PC-3 (cell line): ENCODE measurements at regions not wholly inside any gene's neighbourhood (a gene's known extent, or its start where the extent isn't known, plus 50 kb on each side); places are given as distances from the start of the nearest gene placed in this dataset.

Source experiments
- ATAC-seq: fragments of 200-7000 bp; cut with Tn5 transposase; 2 replicates; pipeline ENCODE4 v1.9.1; 2020; ENCODE audit warnings: mild to moderate bottlenecking, moderate library complexity
- BruUV-seq: library from RNA; stranded (reverse); fragments of 400-500 nt; replicated peaks from 2 replicates; lab custom pipeline; 2021; lab: Mats Ljungman, UMichigan
- CTCF ChIA-PET: fragments of 300-600 bp; sonication (Branson Sonifier 250); formaldehyde crosslinking; loops from one replicate; lab custom pipeline; 2022; ENCODE audit warnings: antibody characterized with exemption; lab: Charles Lee
- POLR2A ChIA-PET: fragments of 300-600 bp; sonication (Branson Sonifier 250); formaldehyde crosslinking; loops from one replicate; lab custom pipeline; 2022; ENCODE audit warnings: antibody characterized with exemption; ENCODE audit not compliant: unreplicated experiment; lab: Charles Lee
- DNase-seq: peaks from one replicate; pipeline ENCODE4 v3.0.0-alpha.2; 2015
- H2AFZ ChIP-seq: fragments of 300-600 bp; sonication (generic); 2 replicates; pipeline ENCODE4 v1.6.0; 2016; ENCODE audit warnings: antibody characterized with exemption, low read length
- H3F3A ChIP-seq: fragments of 300-600 bp; sonication (generic); one replicate; pipeline ENCODE4 v1.6.0; 2017; ENCODE audit warnings: antibody characterized with exemption, low read length, control low read depth, mild to moderate bottlenecking; ENCODE audit not compliant: unreplicated experiment
- H3K27ac ChIP-seq: fragments of 300-600 bp; sonication (generic); 2 replicates; pipeline ENCODE4 v1.5.1; 2016; ENCODE audit warnings: mild to moderate bottlenecking, low read length
- H3K27me3 ChIP-seq: fragments of 300-600 bp; sonication (generic); 2 replicates; pipeline ENCODE4 v1.6.1; 2016; ENCODE audit warnings: low read length, mixed read lengths
- H3K36me3 ChIP-seq: fragments of 300-600 bp; sonication (generic); 2 replicates; pipeline ENCODE4 v1.6.1; 2016; ENCODE audit warnings: low read depth, mixed run types, low read length, mixed read lengths
- H3K4me1 ChIP-seq: fragments of 300-600 bp; sonication (generic); 2 replicates; pipeline ENCODE4 v1.5.1; 2016; ENCODE audit warnings: low read length; ENCODE audit not compliant: insufficient read depth
- H3K4me2 ChIP-seq: fragments of 300-600 bp; sonication (generic); 2 replicates; pipeline ENCODE4 v1.6.0; 2016; ENCODE audit warnings: low read length
- H3K4me3 ChIP-seq: fragments of 300-600 bp; sonication (generic); 2 replicates; pipeline ENCODE4 v1.5.1; 2016; ENCODE audit warnings: mild to moderate bottlenecking, low read length, mixed read lengths
- H3K79me2 ChIP-seq: fragments of 300-600 bp; sonication (generic); 2 replicates; pipeline ENCODE4 v1.6.1; 2017; ENCODE audit warnings: low read length, mixed read lengths
- H3K9ac ChIP-seq: fragments of 300-600 bp; sonication (generic); 2 replicates; pipeline ENCODE4 v1.6.0; 2016; ENCODE audit warnings: mild to moderate bottlenecking, low read length
- H3K9me2 ChIP-seq: fragments of 300-600 bp; sonication (generic); replicated peaks from 2 replicates; pipeline ENCODE4 v1.6.1; 2016; ENCODE audit warnings: mixed run types, low read length, mixed read lengths
- H3K9me3 ChIP-seq: fragments of 300-600 bp; sonication (generic); 2 replicates; pipeline ENCODE4 v1.6.1; 2016; ENCODE audit warnings: low read length, mixed read lengths
- H4K20me1 ChIP-seq: fragments of 300-600 bp; sonication (generic); 2 replicates; pipeline ENCODE4 v1.6.1; 2016; ENCODE audit warnings: low read length, mixed read lengths
- EZH2 ChIP-seq: fragments of 300-600 bp; sonication (generic); IDR thresholded peaks from one replicate; pipeline ENCODE4 v1.6.1; 2017; ENCODE audit warnings: antibody characterized with exemption, mild to moderate bottlenecking, low read length; ENCODE audit not compliant: unreplicated experiment
- EZH2phosphoT487 ChIP-seq: fragments of 300-600 bp; sonication (generic); IDR thresholded peaks from 2 replicates; pipeline ENCODE4 v1.6.1; 2018; ENCODE audit warnings: mild to moderate bottlenecking, antibody characterized with exemption, low read length, borderline replicate concordance
- intact Hi-C: fragments of 100-400 bp; cut with micrococcal nuclease; formaldehyde crosslinking; loops from 2 replicates; pipeline ENCODE4 v1.9.0; 2023
- TF ChIP-seq, protein P1 (sequence below): fragments of 300-600 bp; sonication (generic); conservative IDR thresholded peaks from 2 replicates; pipeline ENCODE4 v1.5.1; 2017; ENCODE audit warnings: antibody characterized with exemption, low read depth, mild to moderate bottlenecking, low read length

DNA sequence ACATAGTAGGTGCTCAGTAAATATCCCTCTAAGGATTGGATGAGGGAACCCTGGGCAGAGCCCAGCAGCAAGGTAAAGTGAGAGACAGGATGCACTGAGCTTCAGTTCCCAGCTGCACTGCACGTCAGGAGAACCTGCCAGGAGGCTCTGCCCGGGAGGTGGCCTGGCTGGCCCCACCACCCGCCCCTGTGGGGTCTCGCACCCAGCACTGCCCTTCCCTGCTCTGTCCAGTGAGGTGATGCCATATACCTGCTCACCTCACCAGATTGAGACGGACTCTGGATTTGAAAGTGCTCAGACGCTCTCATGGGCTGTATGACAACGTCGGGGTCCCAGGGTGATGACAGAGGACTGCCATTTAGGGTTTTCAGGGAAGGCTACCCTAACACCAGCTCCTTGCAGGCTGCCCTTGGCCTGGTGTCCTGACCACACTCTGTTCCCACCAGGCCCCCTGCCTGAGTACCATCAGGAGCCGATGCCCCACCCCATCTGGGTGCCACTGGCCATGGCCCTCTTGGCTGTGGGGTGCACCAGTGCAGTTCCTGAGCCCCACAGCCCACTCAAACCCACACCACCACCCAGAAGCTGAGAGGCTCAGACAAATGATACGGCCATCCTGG, 61.7 kb upstream of the FGF3 start:
- no peaks in the 10 kb centered on the region for H4K20me1 ChIP-seq
- ChIA-PET CTCF (no interaction called here), POLR2A (no interaction called here)
- H3K36me3 ChIP-seq: no peaks in the 10 kb centered on the region
- no peak overlapping the region for H3K27ac ChIP-seq
- no peaks in the 10 kb centered on the region for H3F3A ChIP-seq
- intact Hi-C loops: no loop called here
- H3K9me2 ChIP-seq: no peaks in the 10 kb centered on the region
- no peaks in the 10 kb centered on the region for H3K4me1 ChIP-seq
- H3K9me3 ChIP-seq: no peaks in the 10 kb centered on the region
- no peak overlapping the region for H3K4me2 ChIP-seq
- no peak for DNase-seq
- ATAC-seq: no peak
- BruUV-seq: no TSS peak
- no peak overlapping the region for H2AFZ ChIP-seq
- TF ChIP-seq, protein P1, sequence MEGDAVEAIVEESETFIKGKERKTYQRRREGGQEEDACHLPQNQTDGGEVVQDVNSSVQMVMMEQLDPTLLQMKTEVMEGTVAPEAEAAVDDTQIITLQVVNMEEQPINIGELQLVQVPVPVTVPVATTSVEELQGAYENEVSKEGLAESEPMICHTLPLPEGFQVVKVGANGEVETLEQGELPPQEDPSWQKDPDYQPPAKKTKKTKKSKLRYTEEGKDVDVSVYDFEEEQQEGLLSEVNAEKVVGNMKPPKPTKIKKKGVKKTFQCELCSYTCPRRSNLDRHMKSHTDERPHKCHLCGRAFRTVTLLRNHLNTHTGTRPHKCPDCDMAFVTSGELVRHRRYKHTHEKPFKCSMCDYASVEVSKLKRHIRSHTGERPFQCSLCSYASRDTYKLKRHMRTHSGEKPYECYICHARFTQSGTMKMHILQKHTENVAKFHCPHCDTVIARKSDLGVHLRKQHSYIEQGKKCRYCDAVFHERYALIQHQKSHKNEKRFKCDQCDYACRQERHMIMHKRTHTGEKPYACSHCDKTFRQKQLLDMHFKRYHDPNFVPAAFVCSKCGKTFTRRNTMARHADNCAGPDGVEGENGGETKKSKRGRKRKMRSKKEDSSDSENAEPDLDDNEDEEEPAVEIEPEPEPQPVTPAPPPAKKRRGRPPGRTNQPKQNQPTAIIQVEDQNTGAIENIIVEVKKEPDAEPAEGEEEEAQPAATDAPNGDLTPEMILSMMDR: no peak
- no peak for TF ChIP-seq EZH2phosphoT487
- TF ChIP-seq EZH2: no peak
- no peak overlapping the region for H3K9ac ChIP-seq
- H3K79me2 ChIP-seq: no peaks in the 10 kb centered on the region
- H3K27me3 ChIP-seq: no peaks in the 10 kb centered on the region
- no peak overlapping the region for H3K4me3 ChIP-seq

GRCh38 chr11:69881467-69882269, 62.5 kb upstream of the FGF3 start:
- no peak overlapping the region for H3K27ac ChIP-seq
- no peak overlapping the region for H3K4me3 ChIP-seq
- DNase-seq (no peak), ATAC-seq (no peak)
- H3K9me2 ChIP-seq: no peaks in the 10 kb centered on the region
- H2AFZ ChIP-seq: no peak overlapping the region
- intact Hi-C loops: no loop called here
- POLR2A ChIA-PET: no interaction called here
- no peaks in the 10 kb centered on the region for H3K36me3 ChIP-seq
- CTCF ChIA-PET: no interaction called here
- no peaks in the 10 kb centered on the region for H4K20me1 ChIP-seq
- H3K27me3 ChIP-seq: no peaks in the 10 kb centered on the region
- TF ChIP-seq EZH2phosphoT487: no peak
- no peak for TF ChIP-seq EZH2
- TF ChIP-seq, protein P1: peak; percentile 48
- no peaks in the 10 kb centered on the region for H3F3A ChIP-seq
- no peak overlapping the region for H3K9ac ChIP-seq
- no peaks in the 10 kb centered on the region for H3K79me2 ChIP-seq
- no TSS peak for BruUV-seq
- no peaks in the 10 kb centered on the region for H3K9me3 ChIP-seq
- H3K4me2 ChIP-seq: no peak overlapping the region
- no peaks in the 10 kb centered on the region for H3K4me1 ChIP-seq

GRCh38 chr11:69882270-69882608, 63.0 kb upstream of the FGF3 start:
- no peak overlapping the region for H3K4me2 ChIP-seq
- POLR2A ChIA-PET: no interaction called here
- TF ChIP-seq EZH2 (no peak), EZH2phosphoT487 (no peak)
- TF ChIP-seq, protein P1: 0 out of 2 replicates have a peak, but pooled peaks have one; percentile 16
- intact Hi-C loops: no loop called here
- no TSS peak for BruUV-seq
- no peaks in the 10 kb centered on the region for H3K79me2 ChIP-seq
- no peak overlapping the region for H2AFZ ChIP-seq
- no peaks in the 10 kb centered on the region for H3K27me3 ChIP-seq
- no peaks in the 10 kb centered on the region for H3K9me2 ChIP-seq
- no peaks in the 10 kb centered on the region for H4K20me1 ChIP-seq
- no peak overlapping the region for H3K4me3 ChIP-seq
- CTCF ChIA-PET: no interaction called here
- no peak overlapping the region for H3K9ac ChIP-seq
- ATAC-seq (no peak), DNase-seq (no peak)
- H3K9me3 ChIP-seq: no peaks in the 10 kb centered on the region
- H3K4me1 ChIP-seq: no peaks in the 10 kb centered on the region
- no peak overlapping the region for H3K27ac ChIP-seq
- no peaks in the 10 kb centered on the region for H3K36me3 ChIP-seq
- no peaks in the 10 kb centered on the region for H3F3A ChIP-seq
